ENCODE measurements at regions not wholly inside any gene's neighbourhood (a gene's known extent, or its start where the extent isn't known, plus 50 kb on each side); places are given as distances from the start of the nearest gene placed in this dataset.

- no peak for DNase-seq
These were observed 691.4 kb upstream of the RIOK2 start for GRCh38 chr5:97874491-97874890.

- DNase-seq = no peak
These were observed 693.2 kb upstream of the RIOK2 start for GRCh38 chr5:97876272-97876671.

- DNase-seq = no peak
These were observed 694.5 kb upstream of the RIOK2 start for GRCh38 chr5:97877588-97877987.

GRCh38 chr5:97888439-97888838 is 705.4 kb upstream of the RIOK2 start:
- DNase-seq = no peak

- DNase-seq = no peak
These were observed 708.9 kb upstream of the RIOK2 start for GRCh38 chr5:97891971-97892370.

GRCh38 chr5:97903742-97904141 is 720.7 kb upstream of the RIOK2 start:
- no peak for DNase-seq

GRCh38 chr5:97906135-97906534 is 723.1 kb upstream of the RIOK2 start:
- no peak for DNase-seq

GRCh38 chr5:97907646-97908400 is 724.8 kb upstream of the RIOK2 start:
- DNase-seq = no peak

- no peak for DNase-seq
These were observed 726.5 kb upstream of the RIOK2 start for GRCh38 chr5:97909541-97909940.

- DNase-seq = no peak
These were observed 731.4 kb upstream of the RIOK2 start for GRCh38 chr5:97914483-97914882.

- no peak for DNase-seq
These were observed 732.1 kb upstream of the RIOK2 start for GRCh38 chr5:97915106-97915505.

GRCh38 chr5:97918057-97918456 is 735.0 kb upstream of the RIOK2 start:
- DNase-seq = no peak

- no peak for DNase-seq
These were observed 735.6 kb upstream of the RIOK2 start for GRCh38 chr5:97918620-97919019.

GRCh38 chr5:97919719-97920118 is 736.7 kb upstream of the RIOK2 start:
- DNase-seq = no peak

- no peak for DNase-seq
These were observed 739.7 kb upstream of the RIOK2 start for GRCh38 chr5:97922776-97923175.

GRCh38 chr5:97923496-97923895 is 740.4 kb upstream of the RIOK2 start:
- no peak for DNase-seq

- no peak for DNase-seq
These were observed 741.0 kb upstream of the RIOK2 start for GRCh38 chr5:97923997-97924396.

GRCh38 chr5:97929383-97929782 is 746.3 kb upstream of the RIOK2 start:
- DNase-seq = no peak

- DNase-seq = no peak
These were observed 748.8 kb upstream of the RIOK2 start for GRCh38 chr5:97931829-97932228.

- no peak for DNase-seq
These were observed 753.2 kb upstream of the RIOK2 start for GRCh38 chr5:97936231-97936630.

- no peak for DNase-seq
These were observed 754.8 kb upstream of the RIOK2 start for GRCh38 chr5:97937846-97938245.

- no peak for DNase-seq
These were observed 760.0 kb upstream of the RIOK2 start for GRCh38 chr5:97943036-97943435.

- DNase-seq = no peak
These were observed 768.1 kb upstream of the RIOK2 start for GRCh38 chr5:97951139-97951538.

- DNase-seq = no peak
These were observed 772.4 kb upstream of the RIOK2 start for GRCh38 chr5:97955450-97955849.

GRCh38 chr5:97967292-97967691 is 784.2 kb upstream of the RIOK2 start:
- DNase-seq = no peak

All from OCI-M1 (cell line).